ENCODE measurements at regions not wholly inside any gene's neighbourhood (a gene's known extent, or its start where the extent isn't known, plus 50 kb on each side); places are given as distances from the start of the nearest gene placed in this dataset.

- 74% methylated on average over 4 of the region's 4 CpGs for WGBS (ENCODE audit: low lambda C conversion rate, missing lambda C conversion rate)
- Histone ChIP-seq H3K27me3 (no peaks in the 10 kb centered on the region), H3K4me3 (no peak overlapping the region), H3K79me2 (no peaks in the 10 kb centered on the region), H2AFZ (no peak overlapping the region), H3K9me2 (replicated peaks; ENCODE audit: insufficient read depth) (no peaks in the 10 kb centered on the region), H3K4me1 (ENCODE audit: insufficient read depth) (peaks cover 4% of the 10 kb centered on the region), H4K20me1 (ENCODE audit: insufficient read depth, poor library complexity, severe bottlenecking) (no peaks in the 10 kb centered on the region), H3K9me3 (ENCODE audit: low read depth) (no peaks in the 10 kb centered on the region), H3K27ac (peak overlapping the region; percentile 2), H3K4me2 (peak overlapping the region; percentile 13), H3K36me3 (replicated peaks; ENCODE audit: insufficient read depth, low read depth) (no peaks in the 10 kb centered on the region)
- TF ChIP-seq, protein P1, sequence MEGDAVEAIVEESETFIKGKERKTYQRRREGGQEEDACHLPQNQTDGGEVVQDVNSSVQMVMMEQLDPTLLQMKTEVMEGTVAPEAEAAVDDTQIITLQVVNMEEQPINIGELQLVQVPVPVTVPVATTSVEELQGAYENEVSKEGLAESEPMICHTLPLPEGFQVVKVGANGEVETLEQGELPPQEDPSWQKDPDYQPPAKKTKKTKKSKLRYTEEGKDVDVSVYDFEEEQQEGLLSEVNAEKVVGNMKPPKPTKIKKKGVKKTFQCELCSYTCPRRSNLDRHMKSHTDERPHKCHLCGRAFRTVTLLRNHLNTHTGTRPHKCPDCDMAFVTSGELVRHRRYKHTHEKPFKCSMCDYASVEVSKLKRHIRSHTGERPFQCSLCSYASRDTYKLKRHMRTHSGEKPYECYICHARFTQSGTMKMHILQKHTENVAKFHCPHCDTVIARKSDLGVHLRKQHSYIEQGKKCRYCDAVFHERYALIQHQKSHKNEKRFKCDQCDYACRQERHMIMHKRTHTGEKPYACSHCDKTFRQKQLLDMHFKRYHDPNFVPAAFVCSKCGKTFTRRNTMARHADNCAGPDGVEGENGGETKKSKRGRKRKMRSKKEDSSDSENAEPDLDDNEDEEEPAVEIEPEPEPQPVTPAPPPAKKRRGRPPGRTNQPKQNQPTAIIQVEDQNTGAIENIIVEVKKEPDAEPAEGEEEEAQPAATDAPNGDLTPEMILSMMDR (IDR thresholded peaks at IDR 0.05; ENCODE audit: poor library complexity) = no peak
- TF ChIP-seq EZH2phosphoT487 (IDR thresholded peaks at IDR 0.05; ENCODE audit: low read depth, severe bottlenecking, unreplicated experiment) (no peak), EZH2 (IDR thresholded peaks at IDR 0.05; ENCODE audit: borderline replicate concordance) (no peak)
- peak; percentile 31 for DNase-seq (ENCODE audit: low spot score)
These were observed 447.1 kb upstream of the SEL1L start for GRCh38 chr14:81980601-81981306.

- Histone ChIP-seq H3K27ac (peak overlapping the region; percentile 2), H3K9me3 (ENCODE audit: low read depth) (no peaks in the 10 kb centered on the region), H3K4me3 (no peak overlapping the region), H4K20me1 (ENCODE audit: insufficient read depth, poor library complexity, severe bottlenecking) (no peaks in the 10 kb centered on the region), H3K36me3 (replicated peaks; ENCODE audit: insufficient read depth, low read depth) (no peaks in the 10 kb centered on the region), H3K9me2 (replicated peaks; ENCODE audit: insufficient read depth) (no peaks in the 10 kb centered on the region), H3K79me2 (no peaks in the 10 kb centered on the region), H3K4me2 (peak overlapping the region; percentile 13), H3K27me3 (no peaks in the 10 kb centered on the region), H2AFZ (no peak overlapping the region), H3K4me1 (ENCODE audit: insufficient read depth) (peaks cover 5% of the 10 kb centered on the region)
- 86% methylated on average over 5 of the region's 5 CpGs for WGBS (ENCODE audit: low lambda C conversion rate, missing lambda C conversion rate)
- DNase-seq (ENCODE audit: low spot score) = no peak
- TF ChIP-seq, protein P1 (IDR thresholded peaks at IDR 0.05; ENCODE audit: poor library complexity) = no peak
- TF ChIP-seq EZH2 (IDR thresholded peaks at IDR 0.05; ENCODE audit: borderline replicate concordance) (no peak), EZH2phosphoT487 (IDR thresholded peaks at IDR 0.05; ENCODE audit: low read depth, severe bottlenecking, unreplicated experiment) (no peak)
These were observed 447.6 kb upstream of the SEL1L start for GRCh38 chr14:81981307-81981675.

- Histone ChIP-seq H3K36me3 (replicated peaks; ENCODE audit: insufficient read depth, low read depth) (no peaks in the 10 kb centered on the region), H3K27ac (no peak overlapping the region), H3K4me1 (ENCODE audit: insufficient read depth) (peaks cover 5% of the 10 kb centered on the region), H3K9me2 (replicated peaks; ENCODE audit: insufficient read depth) (no peaks in the 10 kb centered on the region), H3K79me2 (no peaks in the 10 kb centered on the region), H3K4me2 (no peak overlapping the region), H3K9me3 (ENCODE audit: low read depth) (no peaks in the 10 kb centered on the region), H3K27me3 (no peaks in the 10 kb centered on the region), H2AFZ (no peak overlapping the region), H4K20me1 (ENCODE audit: insufficient read depth, poor library complexity, severe bottlenecking) (no peaks in the 10 kb centered on the region), H3K4me3 (no peak overlapping the region)
- 79% methylated on average over 4 of the region's 4 CpGs for WGBS (ENCODE audit: low lambda C conversion rate, missing lambda C conversion rate)
- no peak for TF ChIP-seq EZH2phosphoT487 (IDR thresholded peaks at IDR 0.05; ENCODE audit: low read depth, severe bottlenecking, unreplicated experiment)
- TF ChIP-seq, protein P1 (IDR thresholded peaks at IDR 0.05; ENCODE audit: poor library complexity) = no peak
- no peak for TF ChIP-seq EZH2 (IDR thresholded peaks at IDR 0.05; ENCODE audit: borderline replicate concordance)
- DNase-seq (ENCODE audit: low spot score) = no peak
These were observed 448.4 kb upstream of the SEL1L start for GRCh38 chr14:81982046-81982445.
